ENCODE measurements at regions not wholly inside any gene's neighbourhood (a gene's known extent, or its start where the extent isn't known, plus 50 kb on each side); places are given as distances from the start of the nearest gene placed in this dataset.

DNA sequence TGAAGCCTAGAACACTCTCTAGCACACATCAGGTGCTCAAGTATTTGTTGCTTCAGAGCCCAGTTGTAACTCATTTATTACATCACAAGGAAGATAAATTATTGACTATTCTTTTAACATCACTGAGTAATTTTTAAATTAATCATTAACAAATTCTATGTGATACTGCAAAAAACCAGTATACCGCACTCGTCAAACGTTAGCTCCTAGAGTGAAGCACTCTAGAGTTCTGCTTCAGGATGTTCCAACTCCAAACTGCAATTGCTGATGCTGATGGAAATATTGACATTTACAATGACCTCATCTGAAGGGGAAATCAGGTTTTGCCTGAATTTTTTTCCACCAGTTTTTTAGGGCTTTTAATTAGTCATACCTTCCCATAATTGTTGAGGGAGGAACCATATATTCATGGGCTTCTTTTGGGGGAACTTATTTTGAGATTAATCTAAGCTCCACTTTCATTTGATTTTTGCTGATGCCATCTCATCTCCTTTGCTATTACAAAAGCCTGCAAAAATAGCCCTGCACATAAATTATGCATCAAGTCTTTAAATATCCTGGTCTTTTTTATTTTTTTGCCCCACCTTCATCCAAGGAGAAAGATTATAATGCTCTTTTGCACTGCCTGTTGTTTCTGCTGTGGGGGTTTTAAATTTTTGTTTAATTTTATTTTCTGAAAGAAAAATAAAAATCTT is 123.0 kb upstream of the STAC start:
- DNase-seq, result no peak
- H3K9me3 ChIP-seq, result no peaks in the 10 kb centered on the region
- no peaks in the 10 kb centered on the region for H3K27me3 ChIP-seq
- H3K4me3 ChIP-seq, result no peak overlapping the region
- H3K36me3 ChIP-seq, result no peaks in the 10 kb centered on the region

DNA sequence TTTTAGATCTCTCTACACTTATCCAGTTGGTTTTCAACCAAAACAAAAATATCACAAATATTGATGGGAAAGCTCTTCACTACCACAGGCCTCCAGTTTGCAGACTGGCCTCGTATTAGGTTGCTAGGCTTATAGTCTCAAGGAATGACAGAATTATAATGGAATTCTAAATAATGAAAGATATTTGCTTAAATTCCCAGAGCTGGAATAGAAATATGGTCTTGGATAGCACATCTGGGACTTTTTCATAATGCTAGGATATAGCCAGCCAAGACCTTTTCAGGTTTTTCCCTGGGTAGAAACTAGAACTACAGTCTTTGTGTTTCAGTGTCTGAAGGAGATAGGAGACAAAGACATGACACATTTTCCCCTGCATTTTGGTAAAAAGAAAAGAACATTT is 121.9 kb upstream of the STAC start:
- DNase-seq, result no peak
- no peak overlapping the region for H3K4me3 ChIP-seq
- H3K36me3 ChIP-seq, result no peaks in the 10 kb centered on the region

DNA sequence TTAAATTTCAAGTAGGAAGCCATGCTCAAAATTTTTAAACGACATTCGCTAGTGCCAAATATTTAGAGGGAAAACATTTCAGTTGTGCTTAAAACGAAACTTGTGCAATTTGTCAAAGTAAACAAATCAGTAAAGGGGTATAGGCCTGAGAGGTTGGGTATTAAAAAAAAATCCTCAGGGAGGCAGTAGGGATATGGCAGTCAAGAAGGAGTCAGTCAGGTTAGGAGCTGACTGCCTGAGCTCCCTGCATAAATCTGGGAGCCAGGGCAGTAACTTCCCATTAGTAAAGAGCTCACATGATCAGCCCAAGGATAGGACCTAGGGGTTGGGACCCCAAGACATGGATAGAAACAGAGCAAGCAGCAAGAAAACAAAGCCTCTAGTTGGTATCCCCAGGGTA is 120.7 kb upstream of the STAC start:
- H3K27me3 ChIP-seq, result no peaks in the 10 kb centered on the region
- no peak for DNase-seq
- no peaks in the 10 kb centered on the region for H3K36me3 ChIP-seq
- H3K4me3 ChIP-seq, result no peak overlapping the region
- no peaks in the 10 kb centered on the region for H3K9me3 ChIP-seq

More for the DNA sequence above, 121.9 kb upstream of the STAC start:
- H3K9me3 ChIP-seq, result no peaks in the 10 kb centered on the region
- H3K27me3 ChIP-seq, result no peaks in the 10 kb centered on the region

DNA sequence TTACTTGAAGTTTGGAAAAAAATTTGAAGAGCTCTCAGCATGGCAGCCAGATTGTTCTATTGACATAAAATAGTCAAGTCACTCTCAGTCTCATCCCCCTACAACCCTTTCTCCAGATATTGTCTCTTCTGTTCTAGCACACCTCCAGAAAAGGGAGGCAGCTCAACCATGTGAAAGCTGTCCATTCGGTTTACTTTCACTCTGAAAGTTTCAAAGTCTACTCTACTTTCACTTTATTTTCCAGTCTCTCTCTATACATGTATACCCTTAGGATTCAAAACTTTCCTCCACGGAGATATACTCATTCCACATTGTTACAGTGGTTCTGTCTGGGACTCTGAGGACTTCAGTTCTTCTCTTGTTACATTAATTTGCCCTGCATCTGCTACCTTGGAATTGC is 111.0 kb upstream of the STAC start:
- no peak for DNase-seq
- H3K36me3 ChIP-seq, result no peaks in the 10 kb centered on the region

DNA sequence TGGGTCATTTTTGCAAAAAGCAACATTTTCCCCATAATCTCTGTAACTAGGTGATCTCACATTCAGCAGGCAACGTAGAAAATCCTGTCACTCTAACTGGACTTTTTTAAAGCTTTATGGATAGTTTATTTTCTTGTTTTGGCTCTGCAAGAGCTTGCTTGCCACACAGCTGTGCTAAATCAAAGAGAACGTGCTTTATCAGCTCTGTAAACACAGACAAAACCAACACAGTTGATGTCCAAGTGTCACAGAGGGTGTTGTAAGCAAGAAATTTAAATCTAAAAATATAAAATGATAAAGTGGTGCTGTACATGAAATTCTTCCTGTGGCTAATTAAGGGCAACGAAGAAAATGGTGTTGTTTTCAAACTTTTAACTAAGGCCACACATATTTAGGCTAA is 97.5 kb upstream of the STAC start:
- Histone ChIP-seq H3K27me3 (no peaks in the 10 kb centered on the region), H3K4me3 (no peak overlapping the region), H3K9me3 (no peaks in the 10 kb centered on the region), H3K36me3 (no peaks in the 10 kb centered on the region)
- no peak for DNase-seq

More for the DNA sequence above, 111.0 kb upstream of the STAC start:
- Histone ChIP-seq H3K9me3 (no peaks in the 10 kb centered on the region), H3K4me3 (no peak overlapping the region), H3K27me3 (no peaks in the 10 kb centered on the region)

DNA sequence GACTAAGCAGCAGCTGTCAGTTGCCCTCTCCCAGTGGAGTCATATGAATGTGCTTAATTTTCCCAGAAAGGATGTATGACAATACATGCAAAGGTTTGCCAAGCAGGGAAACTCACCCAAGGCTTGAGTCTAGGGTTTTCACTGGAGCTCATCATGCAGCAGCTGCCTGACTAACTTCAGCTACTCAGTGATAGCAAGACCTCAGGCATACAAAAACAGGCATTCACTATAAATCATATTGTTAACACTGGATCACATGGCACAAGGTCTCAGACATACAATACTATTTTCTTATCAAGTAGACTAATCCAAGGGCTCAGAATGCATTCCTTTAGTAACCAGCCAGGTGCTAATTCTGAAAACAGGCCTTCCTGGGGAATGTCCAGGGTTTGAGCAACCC is 85.0 kb upstream of the STAC start:
- Histone ChIP-seq H3K9me3 (no peaks in the 10 kb centered on the region), H3K36me3 (no peaks in the 10 kb centered on the region), H3K27me3 (no peaks in the 10 kb centered on the region), H3K4me3 (no peak overlapping the region)
- DNase-seq, result peak; percentile 1

DNA sequence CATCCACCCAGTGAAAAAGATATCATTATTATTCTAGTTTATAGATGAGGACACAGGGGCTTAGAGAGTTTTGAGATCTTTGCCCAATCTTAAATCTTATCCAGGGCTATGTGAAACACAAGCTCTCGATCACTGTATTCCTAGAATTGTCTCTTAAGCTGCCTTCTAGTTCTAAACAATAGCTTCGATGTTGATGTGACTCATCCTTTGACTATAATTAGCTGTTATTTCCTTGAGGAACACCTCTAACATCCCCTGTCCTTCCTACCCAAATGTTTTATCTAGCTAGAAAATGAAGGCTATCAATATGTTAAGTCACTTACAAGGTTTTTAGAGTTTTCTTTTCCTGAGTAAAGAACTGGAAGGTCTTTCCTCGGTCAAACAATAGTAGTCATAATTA is 83.1 kb upstream of the STAC start:
- Histone ChIP-seq H3K27me3 (no peaks in the 10 kb centered on the region), H3K4me3 (no peak overlapping the region), H3K36me3 (no peaks in the 10 kb centered on the region), H3K9me3 (no peaks in the 10 kb centered on the region)
- DNase-seq, result no peak

DNA sequence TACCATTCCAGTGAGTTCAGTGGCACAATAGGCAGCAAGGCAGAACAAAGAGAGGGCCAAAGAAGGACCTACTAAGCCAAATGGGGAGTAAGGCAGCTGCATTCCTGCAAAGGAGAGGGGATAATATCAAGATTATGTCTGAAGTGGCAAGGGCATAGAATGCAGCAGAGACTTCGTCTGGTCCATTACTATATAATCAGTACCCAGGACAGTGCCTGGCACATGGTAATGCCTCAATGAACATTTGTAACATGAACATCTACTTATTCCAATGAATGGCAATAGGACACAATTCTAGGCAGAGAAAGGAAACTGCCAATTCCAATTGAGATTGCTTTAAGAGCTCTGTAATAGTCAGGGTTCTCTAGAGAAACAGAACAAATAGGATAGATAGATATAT is 82.1 kb upstream of the STAC start:
- no peak for DNase-seq
- Histone ChIP-seq H3K4me3 (no peak overlapping the region), H3K9me3 (no peaks in the 10 kb centered on the region)

DNA sequence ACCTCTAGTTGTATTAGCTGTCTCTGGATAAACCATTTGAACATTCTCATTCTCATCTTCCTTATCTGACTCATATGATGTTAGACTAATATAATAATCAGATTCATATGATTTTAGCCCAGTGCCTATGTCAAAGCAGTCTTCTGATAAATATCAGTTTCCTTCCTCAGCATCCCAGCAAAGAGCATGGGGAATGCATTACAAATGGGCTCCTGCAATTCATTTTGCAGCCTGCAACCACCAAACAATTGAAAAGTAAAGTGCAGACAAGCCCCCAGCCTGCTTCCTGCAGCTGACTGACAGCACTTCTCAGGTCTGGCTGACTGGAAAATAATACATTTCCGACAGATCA is 78.2 kb upstream of the STAC start:
- H3K36me3 ChIP-seq, result no peaks in the 10 kb centered on the region
- H3K27me3 ChIP-seq, result no peaks in the 10 kb centered on the region
- no peak for DNase-seq
- no peaks in the 10 kb centered on the region for H3K9me3 ChIP-seq
- H3K4me3 ChIP-seq, result no peak overlapping the region

More for the DNA sequence above, 82.1 kb upstream of the STAC start:
- Histone ChIP-seq H3K36me3 (no peaks in the 10 kb centered on the region), H3K27me3 (no peaks in the 10 kb centered on the region)

DNA sequence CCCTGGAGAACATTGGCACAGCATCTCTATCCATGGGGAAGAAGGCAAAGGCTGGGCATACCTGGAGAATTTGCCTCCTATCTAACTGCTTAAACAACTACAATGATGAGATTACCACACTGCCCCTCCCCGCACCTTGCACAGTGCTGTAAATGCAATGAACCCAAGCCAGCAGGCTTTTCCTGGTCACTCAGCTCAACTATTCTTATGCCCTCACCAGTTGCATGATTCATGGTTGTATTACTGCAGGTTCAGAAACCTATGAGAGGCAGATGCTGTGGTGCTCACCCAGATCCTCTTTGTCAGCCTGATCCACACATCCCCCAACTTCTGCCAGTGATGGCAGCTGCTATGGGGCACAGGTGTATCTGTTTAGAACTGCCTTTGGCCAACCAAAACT is 77.7 kb upstream of the STAC start:
- Histone ChIP-seq H3K36me3 (no peaks in the 10 kb centered on the region), H3K9me3 (no peaks in the 10 kb centered on the region), H3K27me3 (no peaks in the 10 kb centered on the region), H3K4me3 (no peak overlapping the region)
- DNase-seq, result no peak

DNA sequence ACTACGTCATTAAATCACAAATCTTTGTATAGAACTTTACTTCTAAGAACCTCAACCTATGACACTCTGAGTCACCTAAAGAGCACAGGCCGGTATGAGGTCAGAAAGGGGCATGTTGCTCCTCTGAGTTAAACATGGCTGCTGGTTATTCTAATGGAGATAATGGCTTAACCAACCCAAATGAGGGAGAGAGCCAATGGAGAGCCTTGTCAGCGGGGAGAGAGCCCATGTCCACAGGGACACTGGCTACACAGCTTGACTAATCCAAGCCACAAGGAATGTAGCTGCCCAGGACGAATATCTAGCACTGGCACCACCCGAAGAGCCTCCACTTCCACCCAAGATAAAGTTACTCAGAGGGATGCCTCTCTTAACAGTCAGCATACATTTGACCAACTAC is 77.0 kb upstream of the STAC start:
- H3K4me3 ChIP-seq, result no peak overlapping the region
- no peaks in the 10 kb centered on the region for H3K27me3 ChIP-seq
- DNase-seq, result no peak
- no peaks in the 10 kb centered on the region for H3K9me3 ChIP-seq
- H3K36me3 ChIP-seq, result no peaks in the 10 kb centered on the region

DNA sequence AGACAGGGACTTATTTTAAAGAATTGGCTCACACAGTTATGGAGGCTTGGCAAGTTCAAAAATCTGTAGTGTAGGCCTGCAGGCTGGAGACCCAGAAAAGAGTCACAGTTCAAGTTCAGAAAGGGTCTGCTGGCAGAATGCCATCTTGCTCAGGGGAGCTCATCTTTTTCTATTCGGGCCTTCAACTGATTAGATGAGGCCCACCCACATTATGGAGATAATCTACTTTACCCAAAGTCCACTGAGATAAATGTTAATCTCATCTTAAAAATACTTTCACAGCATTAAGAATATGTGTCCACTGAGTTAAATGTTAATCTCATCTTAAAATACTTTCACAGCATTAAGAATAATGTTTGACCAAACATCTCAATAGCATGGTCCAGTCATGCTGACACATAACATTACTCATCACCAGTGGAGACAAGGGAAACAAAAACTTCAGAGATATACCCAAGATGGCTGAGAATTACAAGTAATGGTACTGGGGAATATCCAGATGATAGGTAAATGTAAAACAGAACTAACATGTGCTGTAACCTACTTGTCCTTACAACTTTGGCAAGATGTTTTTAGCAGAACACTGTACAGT is 74.3 kb upstream of the STAC start:
- no peak overlapping the region for H3K4me3 ChIP-seq
- no peak for DNase-seq

DNA sequence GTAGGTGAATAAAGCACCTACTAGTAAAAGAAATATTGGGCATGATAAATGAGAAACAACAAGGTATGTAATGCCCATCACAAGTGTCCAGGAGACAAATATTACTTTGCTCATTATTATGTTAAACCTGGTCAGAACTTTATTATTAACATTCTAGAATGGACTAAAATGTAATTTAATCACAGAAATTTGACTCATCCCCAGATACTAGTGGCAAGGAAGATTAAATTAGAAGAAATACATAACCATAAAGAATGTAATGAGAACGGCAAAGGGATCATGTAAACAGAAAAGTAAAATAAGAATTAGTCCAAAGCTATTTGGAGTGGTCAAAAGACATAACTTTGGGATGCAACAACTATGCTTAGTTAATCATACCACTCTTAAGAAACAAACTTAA is 71.2 kb upstream of the STAC start:
- H3K4me3 ChIP-seq, result no peak overlapping the region
- no peaks in the 10 kb centered on the region for H3K27me3 ChIP-seq
- H3K36me3 ChIP-seq, result no peaks in the 10 kb centered on the region
- no peaks in the 10 kb centered on the region for H3K9me3 ChIP-seq
- no peak for DNase-seq

More for the DNA sequence above, 74.3 kb upstream of the STAC start:
- Histone ChIP-seq H3K36me3 (no peaks in the 10 kb centered on the region), H3K27me3 (no peaks in the 10 kb centered on the region), H3K9me3 (no peaks in the 10 kb centered on the region)

DNA sequence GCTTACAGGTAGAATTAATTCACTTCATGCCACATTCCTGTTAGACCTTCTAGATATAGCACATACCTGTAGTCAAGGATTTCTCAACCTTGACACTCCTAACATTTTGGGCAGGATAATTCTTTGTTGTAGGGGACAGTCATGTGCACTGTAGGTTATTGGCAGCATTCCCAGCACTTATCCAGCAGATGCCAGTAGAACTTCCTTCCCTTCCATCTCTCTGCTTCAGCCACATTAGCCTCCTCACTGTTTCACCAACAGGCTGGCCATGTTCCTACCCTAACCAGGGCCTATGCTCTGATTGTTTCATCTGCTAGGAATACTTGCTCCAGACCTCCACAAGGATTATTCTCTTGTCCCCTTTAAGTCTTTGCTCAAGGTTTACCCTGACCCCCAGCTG is 68.0 kb upstream of the STAC start:
- Histone ChIP-seq H3K9me3 (no peaks in the 10 kb centered on the region), H3K27me3 (no peaks in the 10 kb centered on the region), H3K36me3 (no peaks in the 10 kb centered on the region), H3K4me3 (no peak overlapping the region)
- DNase-seq, result no peak

DNA sequence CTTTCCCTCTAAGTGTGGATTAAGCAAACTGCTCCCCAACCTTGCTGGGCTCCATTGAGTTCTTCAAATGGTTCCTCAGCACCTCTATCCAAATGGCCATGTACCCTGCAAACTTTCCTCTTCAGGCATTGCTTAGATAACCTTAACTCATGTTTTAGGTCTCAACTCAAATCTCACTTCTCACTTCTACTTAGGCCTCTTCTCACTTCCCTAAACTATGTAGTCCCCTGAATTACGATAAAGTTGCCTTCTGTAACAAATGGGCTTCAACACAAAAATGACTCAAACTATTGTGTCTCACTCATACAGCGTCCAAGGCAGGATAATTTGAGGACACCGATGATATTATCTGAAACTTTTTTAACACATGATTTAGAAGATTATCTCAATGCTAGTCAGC is 62.4 kb upstream of the STAC start:
- no peaks in the 10 kb centered on the region for H3K36me3 ChIP-seq
- H3K4me3 ChIP-seq, result no peak overlapping the region
- no peak for DNase-seq
- H3K27me3 ChIP-seq, result no peaks in the 10 kb centered on the region
- no peaks in the 10 kb centered on the region for H3K9me3 ChIP-seq

DNA sequence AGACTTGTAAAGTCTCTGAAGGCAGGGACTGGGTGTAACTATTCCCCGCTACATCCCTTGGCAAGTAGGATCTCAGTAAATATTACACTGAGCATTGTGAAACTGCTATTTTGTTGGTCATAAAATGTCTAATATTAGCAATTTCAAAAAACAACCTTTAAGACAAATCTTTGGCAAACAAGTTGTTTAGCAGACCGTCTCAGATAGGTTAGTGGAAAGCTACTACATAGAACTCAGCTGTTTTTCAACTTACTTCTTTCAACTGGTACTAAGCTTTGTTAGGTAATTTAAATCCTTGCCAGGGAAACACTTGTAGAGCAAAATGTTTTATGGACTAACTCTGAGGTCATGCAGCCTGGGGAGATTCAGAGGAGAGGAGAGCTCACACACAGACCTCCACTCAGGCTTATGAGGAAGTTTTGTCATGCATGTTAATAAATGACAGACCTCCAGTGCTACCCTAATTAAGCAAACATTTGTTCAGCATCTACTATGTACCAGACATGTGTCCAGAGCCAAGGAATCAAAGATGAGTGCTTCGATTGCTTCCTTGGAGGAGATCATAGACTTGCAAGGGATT is 61.6 kb upstream of the STAC start:
- no peak for DNase-seq
- no peaks in the 10 kb centered on the region for H3K9me3 ChIP-seq
- H3K4me3 ChIP-seq, result no peak overlapping the region
- no peaks in the 10 kb centered on the region for H3K27me3 ChIP-seq
- H3K36me3 ChIP-seq, result no peaks in the 10 kb centered on the region

DNA sequence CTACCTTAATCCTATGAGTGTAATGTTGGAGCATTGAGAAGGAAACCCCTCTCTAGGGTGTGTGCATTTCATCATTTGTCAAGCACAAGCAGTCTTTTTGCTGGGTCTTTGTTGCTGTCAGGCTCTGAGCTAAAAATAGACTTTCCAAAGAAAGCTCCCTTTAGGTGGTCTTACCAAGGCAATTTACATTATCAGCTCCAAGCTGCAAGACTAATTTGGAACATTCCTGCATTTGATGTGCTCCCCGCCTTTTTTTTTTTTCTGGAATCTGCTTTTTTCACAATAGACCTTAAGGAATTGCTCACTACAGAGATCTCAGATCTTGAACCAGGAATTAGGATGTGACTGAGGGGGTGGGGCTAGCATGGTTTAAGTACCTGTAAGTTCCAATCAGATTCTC is 60.6 kb upstream of the STAC start:
- Histone ChIP-seq H3K27me3 (no peaks in the 10 kb centered on the region), H3K36me3 (no peaks in the 10 kb centered on the region), H3K4me3 (no peak overlapping the region), H3K9me3 (no peaks in the 10 kb centered on the region)
- DNase-seq, result no peak
